IMR-90 (cell line): ENCODE measurements at regions not wholly inside any gene's neighbourhood (a gene's known extent, or its start where the extent isn't known, plus 50 kb on each side); places are given as distances from the start of the nearest gene placed in this dataset.

Source experiments
- ATAC-seq: fragments of 200-7000 bp; cut with Tn5 transposase; 2 replicates; pipeline ENCODE4 v1.9.1; 2020; ENCODE audit warnings: low read depth, mild to moderate bottlenecking, moderate library complexity
- BruUV-seq: library from RNA; stranded (reverse); fragments of 400-500 nt; replicated peaks from 2 replicates; lab custom pipeline; 2021; lab: Mats Ljungman, UMichigan
- CTCF ChIA-PET: fragments of 300-600 bp; formaldehyde crosslinking; extraction: SDS; loops from one replicate; lab custom pipeline; 2021; ENCODE audit warnings: antibody characterized with exemption; lab: Yijun Ruan, JAX
- POLR2A ChIA-PET: fragments of 300-600 bp; sonication (Branson Sonifier 250); formaldehyde crosslinking; loops from one replicate; lab custom pipeline; 2022; ENCODE audit warnings: antibody characterized with exemption; ENCODE audit not compliant: unreplicated experiment; lab: Charles Lee
- DNase-seq: peaks from one replicate; pipeline ENCODE4 v3.0.0; 2013
- H2AFZ ChIP-seq: replicated peaks from 2 replicates; pipeline ENCODE3; 2013; ENCODE audit warnings: low read length, mild to moderate bottlenecking; ENCODE audit not compliant: poor library complexity
- H2AK5ac ChIP-seq: 2 replicates; pipeline ENCODE4 v1.6.1; 2013; ENCODE audit warnings: low read depth, low read length, inconsistent platforms
- H2AK9ac ChIP-seq: replicated peaks from 2 replicates; pipeline ENCODE3; 2013; ENCODE audit warnings: mild to moderate bottlenecking, low read depth, low read length, moderate library complexity; ENCODE audit not compliant: poor library complexity
- H2BK120ac ChIP-seq: 2 replicates; pipeline ENCODE4 v1.6.1; 2013; ENCODE audit warnings: low read depth, low read length, inconsistent platforms
- H2BK15ac ChIP-seq: 3 replicates; pipeline ENCODE4 v1.6.1; 2013; ENCODE audit warnings: low read depth, low read length, inconsistent platforms
- H2BK20ac ChIP-seq: 2 replicates; pipeline ENCODE4 v1.6.1; 2013; ENCODE audit warnings: low read depth, mild to moderate bottlenecking, inconsistent platforms, low read length, moderate library complexity
- H2BK5ac ChIP-seq: 2 replicates; pipeline ENCODE4 v1.6.1; 2013; ENCODE audit warnings: mild to moderate bottlenecking, low read depth, low read length, inconsistent platforms; ENCODE audit not compliant: poor library complexity, severe bottlenecking
- H3K14ac ChIP-seq: replicated peaks from 2 replicates; pipeline ENCODE4 v1.6.1; 2013; ENCODE audit warnings: low read depth, low read length, inconsistent platforms
- H3K18ac ChIP-seq: 2 replicates; pipeline ENCODE4 v1.6.1; 2013; ENCODE audit warnings: low read depth, low read length, control low read depth
- H3K23ac ChIP-seq: 2 replicates; pipeline ENCODE4 v1.6.1; 2013; ENCODE audit warnings: low read depth, low read length, inconsistent platforms
- H3K27ac ChIP-seq: 2 replicates; pipeline ENCODE4 v1.5.1; 2013; ENCODE audit warnings: mild to moderate bottlenecking, control low read depth, low read length; ENCODE audit not compliant: insufficient read depth
- H3K27me3 ChIP-seq: 2 replicates; pipeline ENCODE4 v1.6.1; 2013; ENCODE audit warnings: low read length; ENCODE audit not compliant: control insufficient read depth, insufficient read depth
- H3K36me3 ChIP-seq: 2 replicates; pipeline ENCODE4 v1.6.1; 2013; ENCODE audit warnings: low read length, mixed read lengths; ENCODE audit not compliant: control insufficient read depth, insufficient read depth
- H3K4ac ChIP-seq: 2 replicates; pipeline ENCODE4 v1.6.1; 2013; ENCODE audit warnings: low read depth, low read length, inconsistent platforms
- H3K4me1 ChIP-seq: 2 replicates; pipeline ENCODE4 v1.6.1; 2013; ENCODE audit warnings: low read length, mixed read lengths; ENCODE audit not compliant: control insufficient read depth, insufficient read depth
- H3K4me2 ChIP-seq: 2 replicates; pipeline ENCODE4 v1.6.1; 2013; ENCODE audit warnings: low read depth, mild to moderate bottlenecking, control low read depth, low read length, moderate library complexity
- H3K4me3 ChIP-seq: 2 replicates; pipeline ENCODE4 v1.5.1; 2013; ENCODE audit warnings: low read depth, mild to moderate bottlenecking, control low read depth, low read length, moderate library complexity; ENCODE audit not compliant: insufficient read depth
- H3K56ac ChIP-seq: 2 replicates; pipeline ENCODE4 v1.6.1; 2013; ENCODE audit warnings: low read length, inconsistent platforms; ENCODE audit not compliant: insufficient read depth; ENCODE audit errors: extremely low read depth
- H3K79me1 ChIP-seq, 2 experiments: 2 replicates each; pipeline ENCODE4 v1.6.1; 2013; ENCODE audit warnings: low read length in 2 of 2, inconsistent platforms in 1 of 2, low read depth in 1 of 2
- H3K9ac ChIP-seq: 2 replicates; pipeline ENCODE4 v1.6.1; 2013; ENCODE audit warnings: low read depth, low read length, control low read depth
- H3K9me1 ChIP-seq: 2 replicates; pipeline ENCODE4 v1.6.1; 2013; ENCODE audit warnings: low read length, inconsistent platforms; ENCODE audit not compliant: insufficient read depth
- H3K9me3 ChIP-seq: 2 replicates; pipeline ENCODE4 v1.6.1; 2013; ENCODE audit warnings: low read length; ENCODE audit not compliant: control insufficient read depth, insufficient read depth
- H4K20me1 ChIP-seq: 2 replicates; pipeline ENCODE4 v1.6.1; 2013; ENCODE audit warnings: low read length, inconsistent platforms; ENCODE audit not compliant: insufficient read depth
- H4K5ac ChIP-seq: 2 replicates; pipeline ENCODE4 v1.6.1; 2013; ENCODE audit warnings: mild to moderate bottlenecking, low read depth, low read length, control low read depth
- H4K8ac ChIP-seq, 2 experiments: 2 replicates each; pipeline ENCODE4 v1.6.1; 2013; ENCODE audit warnings: low read depth in 2 of 2, low read length in 2 of 2, control low read depth in 1 of 2, inconsistent platforms in 1 of 2
- H4K91ac ChIP-seq: 2 replicates; pipeline ENCODE4 v1.6.1; 2013; ENCODE audit warnings: low read depth, low read length, inconsistent platforms; ENCODE audit not compliant: insufficient read depth
- BHLHE40 ChIP-seq: fragments of 150-350 bp; IDR thresholded peaks from 2 replicates; pipeline ENCODE4 v1.6.1; 2016; ENCODE audit warnings: mild to moderate bottlenecking, low read depth, low read length
- CEBPB ChIP-seq: IDR thresholded peaks from 2 replicates; pipeline ENCODE4 v1.6.1; 2012; ENCODE audit warnings: low read depth, low read length, improper control_type of control experiment
- CHD1 ChIP-seq: IDR thresholded peaks from 2 replicates; pipeline ENCODE4 v1.6.1; 2012; ENCODE audit warnings: low read depth, low read length, improper control_type of control experiment
- FOS ChIP-seq: fragments of 150-350 bp; IDR thresholded peaks from 2 replicates; pipeline ENCODE4 v1.6.1; 2016; ENCODE audit warnings: low read depth, low read length
- MAFK ChIP-seq: IDR thresholded peaks from 2 replicates; pipeline ENCODE4 v1.6.1; 2012; ENCODE audit warnings: low read depth, low read length, improper control_type of control experiment
- MAZ ChIP-seq: IDR thresholded peaks from 2 replicates; pipeline ENCODE4 v1.6.1; 2012; ENCODE audit warnings: low read depth, mild to moderate bottlenecking, low read length, improper control_type of control experiment, moderate library complexity, borderline replicate concordance
- MXI1 ChIP-seq: IDR thresholded peaks from 2 replicates; pipeline ENCODE4 v1.6.1; 2012; ENCODE audit warnings: low read depth, mild to moderate bottlenecking, low read length, moderate library complexity, borderline replicate concordance
- NFE2L2 ChIP-seq: fragments of 150-350 bp; IDR thresholded peaks from 2 replicates; pipeline ENCODE4 v1.6.1; 2016; ENCODE audit warnings: low read depth, mild to moderate bottlenecking, low read length
- RAD21 ChIP-seq: IDR thresholded peaks from 2 replicates; pipeline ENCODE4 v1.6.1; 2012; ENCODE audit warnings: low read length, improper control_type of control experiment
- RCOR1 ChIP-seq: IDR thresholded peaks from 2 replicates; pipeline ENCODE4 v1.6.1; 2012; ENCODE audit warnings: mild to moderate bottlenecking, low read length, improper control_type of control experiment; ENCODE audit not compliant: insufficient replicate concordance
- RFX5 ChIP-seq: IDR thresholded peaks from 2 replicates; pipeline ENCODE4 v1.8.0; 2012; ENCODE audit warnings: low read depth, mild to moderate bottlenecking, low read length, moderate library complexity
- SMC3 ChIP-seq: fragments of 150-350 bp; IDR thresholded peaks from 2 replicates; pipeline ENCODE4 v1.6.1; 2016; ENCODE audit warnings: low read depth, mild to moderate bottlenecking, antibody characterized with exemption, low read length, moderate library complexity
- dilution Hi-C: fragments of 300-500 bp; cut with HindIII; formaldehyde crosslinking; loops from one replicate; pipeline ENCODE4 v1.14.3; 2018; ENCODE audit warnings: low sequenced_read_pairs; ENCODE audit not compliant: unreplicated experiment
- in situ Hi-C: fragments of 300-500 bp; cut with MboI; formaldehyde crosslinking; loops from 3 replicates; pipeline ENCODE4 v1.14.3; 2019; ENCODE audit warnings: low sequenced_read_pairs, inconsistent platforms, mixed read lengths
- intact Hi-C: fragments of 100-400 bp; cut with micrococcal nuclease; formaldehyde crosslinking; loops from 2 replicates; pipeline ENCODE4 v1.10.0; 2022
- TF ChIP-seq, protein P1 (sequence below): fragments of 150-350 bp; IDR thresholded peaks from 2 replicates; pipeline ENCODE4 v1.6.1; 2017; ENCODE audit warnings: mild to moderate bottlenecking, antibody characterized with exemption, low read length, low read depth
- TF ChIP-seq, protein P2 (sequence below): fragments of 150-350 bp; IDR thresholded peaks from 2 replicates; pipeline ENCODE4 v1.6.1; 2016; ENCODE audit warnings: low read depth, mild to moderate bottlenecking, low read length, moderate library complexity, borderline replicate concordance

DNA sequence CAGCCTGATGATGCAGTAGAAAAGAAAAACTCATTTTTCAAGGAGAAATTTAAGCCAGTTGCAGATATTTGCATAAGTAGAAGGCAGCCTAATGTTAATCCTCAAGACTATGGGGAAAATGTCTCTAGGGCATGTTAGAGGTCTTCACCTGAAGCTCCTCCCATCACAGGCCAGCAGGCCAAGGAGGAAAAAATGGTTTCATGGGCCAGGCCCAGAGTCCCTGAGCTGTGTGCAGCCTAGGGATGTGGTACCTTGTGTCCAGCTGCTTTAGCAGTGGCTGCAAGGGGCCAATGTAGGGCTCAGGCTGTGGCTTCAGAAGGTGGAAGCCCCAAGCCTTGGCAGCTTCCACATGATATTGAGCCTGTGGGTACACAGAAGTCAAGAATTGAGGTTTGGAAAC, 1946.7 kb upstream of the FLRT2 start:
- Histone ChIP-seq H3K9me3 (peaks cover 4% of the 10 kb centered on the region; the same call in 1 of the 2 replicates), H3K36me3 (no peaks in the 10 kb centered on the region), H3K27me3 (no peaks in the 10 kb centered on the region), H3K27ac (no peak overlapping the region), H4K5ac (no peak overlapping the region), H3K56ac (no peak overlapping the region), H3K9me1 (no peaks in the 10 kb centered on the region), H3K4me1 (no peaks in the 10 kb centered on the region), H4K8ac (no peak overlapping the region), H3K4me3 (no peak overlapping the region), H3K23ac (no peak overlapping the region), H2AFZ (no peak overlapping the region), H2BK120ac (no peak overlapping the region), H4K20me1 (no peaks in the 10 kb centered on the region), H4K91ac (no peak overlapping the region), H3K9ac (no peak overlapping the region), H2BK5ac (no peak overlapping the region), H2BK20ac (no peak overlapping the region), H3K14ac (no peak overlapping the region), H2BK15ac (no peak overlapping the region), H2AK5ac (no peak overlapping the region), H3K79me1 (no peaks in the 10 kb centered on the region), H2AK9ac (no peak overlapping the region), H3K4ac (no peak overlapping the region), H3K18ac (no peak overlapping the region), H3K4me2 (no peak overlapping the region)
- no peak for ATAC-seq
- TF ChIP-seq RAD21 (no peak), RFX5 (no peak), RCOR1 (no peak), CHD1 (no peak), SMC3 (no peak), FOS (no peak), BHLHE40 (no peak), MAFK (no peak), NFE2L2 (no peak), CEBPB (no peak), MAZ (no peak), MXI1 (no peak)
- TF ChIP-seq, protein P1, sequence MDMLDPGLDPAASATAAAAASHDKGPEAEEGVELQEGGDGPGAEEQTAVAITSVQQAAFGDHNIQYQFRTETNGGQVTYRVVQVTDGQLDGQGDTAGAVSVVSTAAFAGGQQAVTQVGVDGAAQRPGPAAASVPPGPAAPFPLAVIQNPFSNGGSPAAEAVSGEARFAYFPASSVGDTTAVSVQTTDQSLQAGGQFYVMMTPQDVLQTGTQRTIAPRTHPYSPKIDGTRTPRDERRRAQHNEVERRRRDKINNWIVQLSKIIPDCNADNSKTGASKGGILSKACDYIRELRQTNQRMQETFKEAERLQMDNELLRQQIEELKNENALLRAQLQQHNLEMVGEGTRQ = no peak
- TF ChIP-seq, protein P2, sequence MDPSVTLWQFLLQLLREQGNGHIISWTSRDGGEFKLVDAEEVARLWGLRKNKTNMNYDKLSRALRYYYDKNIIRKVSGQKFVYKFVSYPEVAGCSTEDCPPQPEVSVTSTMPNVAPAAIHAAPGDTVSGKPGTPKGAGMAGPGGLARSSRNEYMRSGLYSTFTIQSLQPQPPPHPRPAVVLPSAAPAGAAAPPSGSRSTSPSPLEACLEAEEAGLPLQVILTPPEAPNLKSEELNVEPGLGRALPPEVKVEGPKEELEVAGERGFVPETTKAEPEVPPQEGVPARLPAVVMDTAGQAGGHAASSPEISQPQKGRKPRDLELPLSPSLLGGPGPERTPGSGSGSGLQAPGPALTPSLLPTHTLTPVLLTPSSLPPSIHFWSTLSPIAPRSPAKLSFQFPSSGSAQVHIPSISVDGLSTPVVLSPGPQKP = no peak
- no peak for DNase-seq
- BruUV-seq = no TSS peak
- ChIA-PET POLR2A (no interaction called here), CTCF (no interaction called here)
- dilution Hi-C loops (no loop called here), in situ Hi-C loops (no loop called here), intact Hi-C loops (no loop called here)
